GM23338 (cell line): ENCODE measurements at regions not wholly inside any gene's neighbourhood (a gene's known extent, or its start where the extent isn't known, plus 50 kb on each side); places are given as distances from the start of the nearest gene placed in this dataset.
A peak's percentile ranks its signal among the peaks of the same experiment; 100 is the strongest.

Source experiments
- ATAC-seq: fragments of 200-7000 bp; cut with Tn5 transposase; 3 replicates; pipeline ENCODE4 v1.9.1; 2020
- DNase-seq: peaks from one replicate; pipeline ENCODE4 v3.0.0-alpha.2; 2015; ENCODE audit warnings: low spot score
- H2AFZ ChIP-seq: fragments of 200-600 bp; sonication (generic); 2 replicates; pipeline ENCODE4 v1.8.0; 2016; ENCODE audit warnings: antibody characterized with exemption, mild to moderate bottlenecking, moderate library complexity
- H3F3A ChIP-seq: fragments of 200-600 bp; sonication (generic); replicated peaks from 2 replicates; pipeline ENCODE4 v1.8.0; 2017; ENCODE audit warnings: antibody characterized with exemption, mixed run types, low read depth
- H3K27ac ChIP-seq: fragments of 200-600 bp; sonication (generic); 2 replicates; pipeline ENCODE4 v1.6.1; 2016; ENCODE audit warnings: low read depth
- H3K27me3 ChIP-seq: fragments of 200-600 bp; sonication (generic); 2 replicates; pipeline ENCODE4 v1.8.0; 2016; ENCODE audit warnings: mild to moderate bottlenecking, mixed run types, moderate library complexity; ENCODE audit not compliant: insufficient read depth
- H3K36me3 ChIP-seq: fragments of 200-600 bp; sonication (generic); 2 replicates; pipeline ENCODE4 v1.8.0; 2016; ENCODE audit warnings: mild to moderate bottlenecking; ENCODE audit not compliant: insufficient read depth
- H3K4me1 ChIP-seq: fragments of 200-600 bp; sonication (generic); 2 replicates; pipeline ENCODE4 v1.8.0; 2016; ENCODE audit warnings: mild to moderate bottlenecking, moderate library complexity; ENCODE audit not compliant: insufficient read depth
- H3K4me2 ChIP-seq: fragments of 200-600 bp; sonication (generic); 2 replicates; pipeline ENCODE4 v1.7.1; 2017; ENCODE audit warnings: mixed run types
- H3K4me3 ChIP-seq: fragments of 200-600 bp; sonication (generic); 2 replicates; pipeline ENCODE4 v1.6.1; 2016; ENCODE audit warnings: mixed run types
- H3K79me2 ChIP-seq: fragments of 200-600 bp; sonication (generic); replicated peaks from 2 replicates; pipeline ENCODE4 v1.8.0; 2017; ENCODE audit warnings: mild to moderate bottlenecking; ENCODE audit not compliant: insufficient read depth
- H3K9me2 ChIP-seq: fragments of 200-600 bp; sonication (generic); 2 replicates; pipeline ENCODE4 v1.8.0; 2017; ENCODE audit not compliant: insufficient read depth
- H4K20me1 ChIP-seq: fragments of 200-600 bp; sonication (generic); replicated peaks from 2 replicates; pipeline ENCODE4 v1.8.0; 2017; ENCODE audit warnings: mild to moderate bottlenecking; ENCODE audit not compliant: insufficient read depth
- H3K27ac Mint-ChIP-seq: 2 replicates; pipeline ENCODE4 v1.8.0; 2020; ENCODE audit warnings: inconsistent platforms, mild to moderate bottlenecking, moderate library complexity, mixed read lengths
- H3K27me3 Mint-ChIP-seq: 3 replicates; pipeline ENCODE4 v1.8.0; 2022; ENCODE audit warnings: low read depth, mild to moderate bottlenecking, moderate library complexity, mixed read lengths, inconsistent platforms; ENCODE audit not compliant: insufficient read depth, poor library complexity
- H3K36me3 Mint-ChIP-seq: 3 replicates; pipeline ENCODE4 v1.8.0; 2021; ENCODE audit warnings: low read depth, mild to moderate bottlenecking, inconsistent platforms, moderate library complexity, mixed read lengths
- H3K4me1 Mint-ChIP-seq: 3 replicates; pipeline ENCODE4 v1.8.0; 2020; ENCODE audit warnings: mild to moderate bottlenecking, inconsistent platforms, mixed read lengths
- H3K4me3 Mint-ChIP-seq: 3 replicates; pipeline ENCODE4 v1.8.0; 2021; ENCODE audit warnings: moderate library complexity, mild to moderate bottlenecking, inconsistent platforms, mixed read lengths
- H3K9me3 Mint-ChIP-seq: 3 replicates; pipeline ENCODE4 v1.8.0; 2020; ENCODE audit warnings: moderate library complexity, mild to moderate bottlenecking, inconsistent platforms, mixed read lengths
- CREB1 ChIP-seq: fragments of 250-450 bp; sonication (Bioruptor Pico); IDR thresholded peaks from 2 replicates; pipeline ENCODE4 v1.5.0; 2020; ENCODE audit warnings: low read depth, mild to moderate bottlenecking, moderate library complexity
- CTCF ChIP-seq, 2 experiments: fragments of 200-600 bp in 1 of 2; sonication (generic) in 1 of 2; conservative IDR thresholded peaks; 2 replicates each; pipeline versions ENCODE4 v1.5.1 to v1.6.1; 2016 to 2017; ENCODE audit warnings: antibody characterized with exemption in 2 of 2, low read depth in 2 of 2, mild to moderate bottlenecking in 2 of 2, moderate library complexity in 1 of 2
- EZH2 ChIP-seq: fragments of 200-600 bp; sonication (generic); IDR thresholded peaks from one replicate; pipeline ENCODE4 v1.8.0; 2017; ENCODE audit warnings: antibody characterized with exemption, mild to moderate bottlenecking, low read depth; ENCODE audit not compliant: unreplicated experiment
- EZH2phosphoT487 ChIP-seq: fragments of 200-600 bp; sonication (generic); IDR thresholded peaks from one replicate; pipeline ENCODE4 v1.8.1; 2018; ENCODE audit warnings: antibody characterized with exemption; ENCODE audit not compliant: unreplicated experiment
- NANOG ChIP-seq: IDR thresholded peaks from 2 replicates; pipeline ENCODE4 v1.6.1; 2016; ENCODE audit warnings: antibody characterized with exemption, borderline replicate concordance
- POLR2AphosphoS5 ChIP-seq: IDR thresholded peaks from 2 replicates; pipeline ENCODE4 v1.6.1; 2016; ENCODE audit warnings: antibody characterized with exemption, low read depth
- ZNF114 ChIP-seq: fragments of 250-450 bp; sonication (Bioruptor Pico); IDR thresholded peaks from 2 replicates; pipeline ENCODE4 v1.5.0; 2020; ENCODE audit warnings: mild to moderate bottlenecking, moderate library complexity
- ZNF331 ChIP-seq: fragments of 250-450 bp; sonication (Bioruptor Pico); IDR thresholded peaks from 2 replicates; pipeline ENCODE4 v1.5.0; 2020; ENCODE audit warnings: low read depth, mild to moderate bottlenecking, moderate library complexity
- ZNF462 ChIP-seq: fragments of 250-450 bp; sonication (Bioruptor Pico); IDR thresholded peaks from 2 replicates; pipeline ENCODE4 v1.5.0; 2020; ENCODE audit warnings: mild to moderate bottlenecking, moderate library complexity
- TF ChIP-seq, protein P1 (sequence below): IDR thresholded peaks from one replicate; pipeline ENCODE4 v1.6.1; 2018; ENCODE audit warnings: antibody characterized with exemption; ENCODE audit not compliant: unreplicated experiment

- TF ChIP-seq CTCF (conservative IDR thresholded peaks at IDR 0.05; ENCODE audit: low read depth in 2 of 2): no peak
- TF ChIP-seq POLR2AphosphoS5: no peak
- no peak for TF ChIP-seq CREB1 (CRISPR knock-in tag)
- TF ChIP-seq EZH2phosphoT487: no peak
- no peak for TF ChIP-seq ZNF331 (CRISPR knock-in tag)
- TF ChIP-seq EZH2: no peak
- no peak for TF ChIP-seq NANOG
- no peak for TF ChIP-seq ZNF114 (CRISPR knock-in tag)
- TF ChIP-seq, protein P1, sequence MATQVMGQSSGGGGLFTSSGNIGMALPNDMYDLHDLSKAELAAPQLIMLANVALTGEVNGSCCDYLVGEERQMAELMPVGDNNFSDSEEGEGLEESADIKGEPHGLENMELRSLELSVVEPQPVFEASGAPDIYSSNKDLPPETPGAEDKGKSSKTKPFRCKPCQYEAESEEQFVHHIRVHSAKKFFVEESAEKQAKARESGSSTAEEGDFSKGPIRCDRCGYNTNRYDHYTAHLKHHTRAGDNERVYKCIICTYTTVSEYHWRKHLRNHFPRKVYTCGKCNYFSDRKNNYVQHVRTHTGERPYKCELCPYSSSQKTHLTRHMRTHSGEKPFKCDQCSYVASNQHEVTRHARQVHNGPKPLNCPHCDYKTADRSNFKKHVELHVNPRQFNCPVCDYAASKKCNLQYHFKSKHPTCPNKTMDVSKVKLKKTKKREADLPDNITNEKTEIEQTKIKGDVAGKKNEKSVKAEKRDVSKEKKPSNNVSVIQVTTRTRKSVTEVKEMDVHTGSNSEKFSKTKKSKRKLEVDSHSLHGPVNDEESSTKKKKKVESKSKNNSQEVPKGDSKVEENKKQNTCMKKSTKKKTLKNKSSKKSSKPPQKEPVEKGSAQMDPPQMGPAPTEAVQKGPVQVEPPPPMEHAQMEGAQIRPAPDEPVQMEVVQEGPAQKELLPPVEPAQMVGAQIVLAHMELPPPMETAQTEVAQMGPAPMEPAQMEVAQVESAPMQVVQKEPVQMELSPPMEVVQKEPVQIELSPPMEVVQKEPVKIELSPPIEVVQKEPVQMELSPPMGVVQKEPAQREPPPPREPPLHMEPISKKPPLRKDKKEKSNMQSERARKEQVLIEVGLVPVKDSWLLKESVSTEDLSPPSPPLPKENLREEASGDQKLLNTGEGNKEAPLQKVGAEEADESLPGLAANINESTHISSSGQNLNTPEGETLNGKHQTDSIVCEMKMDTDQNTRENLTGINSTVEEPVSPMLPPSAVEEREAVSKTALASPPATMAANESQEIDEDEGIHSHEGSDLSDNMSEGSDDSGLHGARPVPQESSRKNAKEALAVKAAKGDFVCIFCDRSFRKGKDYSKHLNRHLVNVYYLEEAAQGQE: no peak
Measured at GRCh38 chr13:20331949-20332348, 99.8 kb upstream of the GJB6 start (continued).

DNA sequence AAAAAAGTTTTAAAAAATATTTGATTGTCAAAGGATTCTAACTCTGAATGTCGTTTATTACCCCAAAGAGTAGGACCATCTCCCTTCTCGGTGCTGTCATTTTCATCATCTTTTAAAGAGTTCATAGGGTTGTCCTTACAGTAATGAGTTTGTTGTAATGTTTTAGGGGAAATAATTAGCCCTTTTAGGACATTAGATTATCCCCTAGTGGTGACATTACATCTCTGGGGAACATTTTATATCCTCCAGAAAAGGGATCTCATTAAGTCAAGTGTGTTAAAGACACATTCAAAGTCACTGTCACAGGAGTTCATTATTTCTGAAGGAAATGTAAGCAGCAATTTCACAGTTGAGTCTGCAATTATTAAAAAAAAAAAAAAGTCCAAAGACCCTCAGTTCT lies 99.3 kb upstream of the GJB6 start:
- Histone ChIP-seq H3F3A (no peaks in the 10 kb centered on the region), H3K27ac (no peak overlapping the region), H3K4me2 (no peak overlapping the region), H3K79me2 (no peaks in the 10 kb centered on the region), H2AFZ (no peak overlapping the region), H3K36me3 (no peaks in the 10 kb centered on the region), H3K4me1 (peaks cover 9% of the 10 kb centered on the region), H3K9me2 (no peaks in the 10 kb centered on the region), H3K4me3 (no peak overlapping the region), H4K20me1 (no peaks in the 10 kb centered on the region), H3K27me3 (no peaks in the 10 kb centered on the region)
- Mint-ChIP-seq H3K4me1 (peaks cover 11% of the 10 kb centered on the region), H3K4me3 (no peak overlapping the region), H3K27me3 (peaks cover 3% of the 10 kb centered on the region), H3K36me3 (no peaks in the 10 kb centered on the region; the same call in 2 of the 3 replicates), H3K9me3 (peaks cover 3% of the 10 kb centered on the region; the same call in 2 of the 3 replicates), H3K27ac (no peak overlapping the region)
- TF ChIP-seq ZNF462 (CRISPR knock-in tag): no peak
- TF ChIP-seq CTCF (conservative IDR thresholded peaks at IDR 0.05; ENCODE audit: low read depth in 2 of 2): peak in 1 of 2 experiments; percentile 54; a peak in 2 of 4 replicates
- DNase-seq (no peak), ATAC-seq (no peak)
